B cell (primary cell): ENCODE measurements at regions not wholly inside any gene's neighbourhood (a gene's known extent, or its start where the extent isn't known, plus 50 kb on each side); places are given as distances from the start of the nearest gene placed in this dataset.

Source experiments
- ATAC-seq: fragments of 200-7000 bp; cut with Tn5 transposase; one replicate; pipeline ENCODE4 v1.10.0; 2021; ENCODE audit warnings: low read depth, mild to moderate bottlenecking, moderate number of reproducible peaks, moderate library complexity
- CTCF ChIA-PET: fragments of 350-600 bp; sonication (Branson Sonifier 250); formaldehyde crosslinking; loops from one replicate; lab custom pipeline; 2021; ENCODE audit warnings: antibody characterized with exemption, inconsistent platforms; lab: Charles Lee
- POLR2A ChIA-PET: fragments of 350-600 bp; sonication (Branson Sonifier 250); formaldehyde crosslinking; loops from one replicate; lab custom pipeline; 2021; ENCODE audit warnings: antibody characterized with exemption; lab: Charles Lee
- DNase-seq: peaks from one replicate; pipeline ENCODE4 v3.0.0; 2013
- H2AFZ ChIP-seq: 2 replicates; pipeline ENCODE4 v1.6.1; 2012; ENCODE audit warnings: mild to moderate bottlenecking, low read depth, low read length; ENCODE audit not compliant: insufficient read depth, poor library complexity, severe bottlenecking
- H3K27ac ChIP-seq, 2 donors: 1 replicate in 1 of 2; 2 replicates in 1 of 2; pipeline ENCODE4 v1.5.1; 2012 to 2013; ENCODE audit warnings: low read length in 2 of 2, mild to moderate bottlenecking in 2 of 2, moderate library complexity in 1 of 2
- H3K27me3 ChIP-seq, 4 experiments: fragments of 200-600 bp in 1 of 4; sonication (generic) in 1 of 4; replicated peaks in 1 of 4; 1 replicate in 2 of 4; 2 replicates in 2 of 4; pipeline versions ENCODE4 v1.6.1 to v1.7.0; 2013 to 2016; ENCODE audit warnings: low read length in 3 of 4, mild to moderate bottlenecking in 2 of 4, mixed read lengths in 1 of 4, moderate library complexity in 1 of 4; ENCODE audit not compliant: insufficient read depth in 4 of 4, control insufficient read depth in 3 of 4; ENCODE audit errors: control extremely low read depth in 1 of 4
- H3K36me3 ChIP-seq, 2 experiments: replicated peaks in 1 of 2; 1 replicate in 1 of 2; 2 replicates in 1 of 2; pipeline versions ENCODE4 v1.6.1 to v1.7.1; 2013; ENCODE audit warnings: low read length in 1 of 2; ENCODE audit not compliant: insufficient read depth in 2 of 2, control insufficient read depth in 1 of 2; ENCODE audit errors: control extremely low read depth in 1 of 2, extremely low read depth in 1 of 2
- H3K4me1 ChIP-seq, 2 donors: fragments of 200-600 bp in 1 of 2; sonication (generic) in 1 of 2; 1 replicate in 1 of 2; 2 replicates in 1 of 2; pipeline versions ENCODE4 v1.5.1 to v1.6.1; 2013 to 2017; ENCODE audit warnings: low read length in 2 of 2; ENCODE audit not compliant: control insufficient read depth in 2 of 2, insufficient read depth in 2 of 2
- H3K4me2 ChIP-seq: replicated peaks from 2 replicates; pipeline ENCODE3; 2012; ENCODE audit warnings: mild to moderate bottlenecking, low read depth, low read length; ENCODE audit not compliant: poor library complexity, severe bottlenecking
- H3K4me3 ChIP-seq, 5 experiments: fragments of 200-600 bp in 1 of 5; sonication (generic) in 1 of 5; 1 replicate in 3 of 5; 2 replicates in 2 of 5; pipeline versions ENCODE4 v1.5.1 to v1.7.0; 2011 to 2016; ENCODE audit warnings: low read length in 4 of 5, mild to moderate bottlenecking in 4 of 5, low read depth in 2 of 5, control low read depth in 1 of 5, moderate library complexity in 1 of 5; ENCODE audit not compliant: insufficient read depth in 1 of 5; ENCODE audit errors: control extremely low read depth in 1 of 5, extremely low read depth in 1 of 5
- H3K79me2 ChIP-seq: fragments of 200-600 bp; sonication (generic); one replicate; pipeline ENCODE4 v1.6.0; 2016; ENCODE audit warnings: low read length; ENCODE audit not compliant: control insufficient read depth, insufficient read depth
- H3K9ac ChIP-seq: fragments of 200-600 bp; sonication (generic); 2 replicates; pipeline ENCODE4 v1.6.1; 2017; ENCODE audit warnings: mild to moderate bottlenecking, low read length, moderate library complexity
- H3K9me3 ChIP-seq, 3 donors: one replicate each; pipeline versions ENCODE4 v1.6.1 to v1.7.1; 2013; ENCODE audit warnings: low read length in 2 of 3; ENCODE audit not compliant: control insufficient read depth in 2 of 3, insufficient read depth in 1 of 3; ENCODE audit errors: control extremely low read depth in 1 of 3
- H4K20me1 ChIP-seq: 2 replicates; pipeline ENCODE4 v1.6.0; 2012; ENCODE audit warnings: mild to moderate bottlenecking, low read length; ENCODE audit not compliant: insufficient read depth, control insufficient read depth, poor library complexity, severe bottlenecking
- H3K27ac Mint-ChIP-seq: one replicate; pipeline ENCODE4 v1.8.0; 2021; ENCODE audit warnings: mixed read lengths
- H3K27me3 Mint-ChIP-seq: one replicate; pipeline ENCODE4 v1.8.0; 2021; ENCODE audit warnings: mixed read lengths
- H3K4me1 Mint-ChIP-seq: one replicate; pipeline ENCODE4 v1.8.0; 2021; ENCODE audit warnings: mixed read lengths
- H3K4me3 Mint-ChIP-seq: one replicate; pipeline ENCODE4 v1.8.0; 2021; ENCODE audit warnings: mixed read lengths
- H3K9me3 Mint-ChIP-seq: one replicate; pipeline ENCODE4 v1.8.0; 2022; ENCODE audit warnings: mixed read lengths; ENCODE audit not compliant: insufficient read depth
- CTCF ChIP-seq: fragments of 200-600 bp; IDR thresholded peaks from one replicate; pipeline ENCODE4 v1.8.0; 2022; ENCODE audit warnings: antibody characterized with exemption, mild to moderate bottlenecking
- EZH2 ChIP-seq: IDR thresholded peaks from 2 replicates; pipeline ENCODE4 v1.6.1; 2012; ENCODE audit warnings: borderline replicate concordance, low read depth, mild to moderate bottlenecking, moderate library complexity, low read length; ENCODE audit not compliant: insufficient read depth, poor library complexity, severe bottlenecking
- WGBS: methylation state at CpG from one replicate; pipeline ENCODE4 v1.1.5; 2013; ENCODE audit warnings: missing lambda C conversion rate; ENCODE audit not compliant: insufficient coverage; 5-methylcytosine and 5-hydroxymethylcytosine counted together
- intact Hi-C: fragments of 100-400 bp; cut with micrococcal nuclease; formaldehyde crosslinking; loops from one replicate; pipeline ENCODE4 v1.10.0; 2022

GRCh38 chr6:15042938-15043337 is 202.9 kb upstream of the JARID2 start:
- no peak overlapping the region for H3K4me3 ChIP-seq
- H3K4me1 Mint-ChIP-seq, result peaks cover 5% of the 10 kb centered on the region
- H3K9me3 Mint-ChIP-seq, result no peaks in the 10 kb centered on the region
- intact Hi-C loops, result no loop called here
- H3K27me3 Mint-ChIP-seq, result no peaks in the 10 kb centered on the region
- no peaks in the 10 kb centered on the region for H3K36me3 ChIP-seq
- ChIA-PET CTCF (no interaction called here), POLR2A (interaction anchor here (0.6 kb wide), 1 partner anchor 916 kb away, joined by 3 read pairs; no protein-coding TSS in a partner anchor)
- TF ChIP-seq EZH2 (no peak), CTCF (no peak)
- H3K27ac Mint-ChIP-seq, result no peak overlapping the region
- DNase-seq (no peak), ATAC-seq (no peak)
- H3K4me2 ChIP-seq, result no peak overlapping the region
- no peaks in the 10 kb centered on the region for H3K79me2 ChIP-seq
- H3K9me3 ChIP-seq, result no peaks in the 10 kb centered on the region
- no peak overlapping the region for H3K4me3 Mint-ChIP-seq
- H3K4me1 ChIP-seq, result peaks cover 0 to 2% of the 10 kb centered on the region in 2 donors
- H3K27me3 ChIP-seq, result no peaks in the 10 kb centered on the region
- no peak overlapping the region for H2AFZ ChIP-seq
- 100% methylated on average over 1 of the region's 4 CpGs for WGBS
- H4K20me1 ChIP-seq, result no peaks in the 10 kb centered on the region
- no peak overlapping the region for H3K27ac ChIP-seq
- no peak overlapping the region for H3K9ac ChIP-seq

GRCh38 chr6:15044146-15044882 is 201.6 kb upstream of the JARID2 start:
- Histone ChIP-seq H3K4me2 (no peak overlapping the region), H3K36me3 (no peaks in the 10 kb centered on the region), H2AFZ (no peak overlapping the region), H3K9ac (no peak overlapping the region), H3K9me3 (no peaks in the 10 kb centered on the region), H3K27ac (no peak overlapping the region), H3K79me2 (no peaks in the 10 kb centered on the region), H4K20me1 (no peaks in the 10 kb centered on the region), H3K27me3 (no peaks in the 10 kb centered on the region), H3K4me1 (peaks cover 9 to 13% of the 10 kb centered on the region in 2 donors), H3K4me3 (no peak overlapping the region)
- CTCF ChIA-PET, result no interaction called here
- Mint-ChIP-seq H3K27me3 (no peaks in the 10 kb centered on the region), H3K9me3 (no peaks in the 10 kb centered on the region), H3K4me3 (no peak overlapping the region), H3K4me1 (peaks cover 18% of the 10 kb centered on the region), H3K27ac (no peak overlapping the region)
- intact Hi-C loops, result no loop called here
- POLR2A ChIA-PET, result no interaction called here
- ATAC-seq (no peak), DNase-seq (no peak)
- WGBS, result 100% methylated on average over 2 of the region's 4 CpGs
- TF ChIP-seq CTCF, result no peak
- no peak for TF ChIP-seq EZH2
